ENCODE measurements at regions not wholly inside any gene's neighbourhood (a gene's known extent, or its start where the extent isn't known, plus 50 kb on each side); places are given as distances from the start of the nearest gene placed in this dataset.

GRCh38 chr7:21041252-21041651, 254.6 kb upstream of the SP8 start:
- no peak for DNase-seq

- DNase-seq, result no peak
These were observed 255.0 kb upstream of the SP8 start for GRCh38 chr7:21041666-21042065.

- no peak for DNase-seq
These were observed 257.7 kb upstream of the SP8 start for GRCh38 chr7:21044384-21044783.

DNA sequence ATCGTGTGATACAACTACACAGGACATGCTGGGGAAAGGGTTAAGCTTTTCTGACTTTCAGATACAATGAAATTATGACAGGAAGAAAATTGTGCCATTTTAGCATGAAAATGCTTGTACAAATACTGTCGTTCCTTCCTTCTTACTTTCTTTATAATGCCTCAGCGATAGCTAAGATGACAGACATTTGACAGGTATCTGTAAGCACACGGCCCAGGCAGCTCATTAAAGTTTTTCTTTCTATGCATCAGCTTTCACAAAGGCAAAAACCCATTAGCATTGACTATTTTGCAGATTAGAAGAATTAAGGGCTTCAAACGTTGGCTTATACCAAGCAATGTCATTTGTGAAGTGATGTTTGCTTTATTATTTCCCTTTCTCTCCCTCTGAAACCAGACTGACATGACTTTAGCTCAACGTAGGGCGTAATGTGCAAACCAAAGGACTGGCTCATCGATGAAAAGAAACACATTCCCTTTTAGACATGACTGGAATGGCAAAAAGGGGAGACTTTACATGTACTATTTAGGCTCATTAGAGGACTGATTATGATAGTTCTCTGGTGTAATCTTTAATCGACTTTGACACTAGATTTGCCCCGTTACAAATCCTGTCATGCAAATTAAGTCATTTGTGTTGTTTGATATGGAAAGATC, 258.4 kb upstream of the SP8 start:
- no peak for DNase-seq

DNA sequence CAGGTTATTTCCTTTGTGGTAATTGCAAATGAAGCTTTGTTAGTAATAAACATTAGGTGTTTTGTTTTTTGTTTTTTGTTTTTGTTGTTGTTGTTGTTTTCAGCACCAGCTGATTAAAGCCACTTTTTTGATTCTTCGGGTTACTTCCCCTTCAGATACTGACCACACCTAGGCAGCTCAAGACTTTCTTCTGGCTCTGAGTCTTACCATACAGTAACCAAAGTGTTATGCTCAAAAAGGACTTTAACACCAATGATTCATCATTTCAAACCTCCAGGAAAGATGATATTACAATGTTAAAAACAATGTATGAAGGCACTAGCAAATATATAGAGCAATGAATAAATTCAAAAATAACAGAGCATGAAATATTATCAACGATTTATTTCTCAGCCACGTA, 265.2 kb upstream of the SP8 start:
- DNase-seq, result no peak

DNA sequence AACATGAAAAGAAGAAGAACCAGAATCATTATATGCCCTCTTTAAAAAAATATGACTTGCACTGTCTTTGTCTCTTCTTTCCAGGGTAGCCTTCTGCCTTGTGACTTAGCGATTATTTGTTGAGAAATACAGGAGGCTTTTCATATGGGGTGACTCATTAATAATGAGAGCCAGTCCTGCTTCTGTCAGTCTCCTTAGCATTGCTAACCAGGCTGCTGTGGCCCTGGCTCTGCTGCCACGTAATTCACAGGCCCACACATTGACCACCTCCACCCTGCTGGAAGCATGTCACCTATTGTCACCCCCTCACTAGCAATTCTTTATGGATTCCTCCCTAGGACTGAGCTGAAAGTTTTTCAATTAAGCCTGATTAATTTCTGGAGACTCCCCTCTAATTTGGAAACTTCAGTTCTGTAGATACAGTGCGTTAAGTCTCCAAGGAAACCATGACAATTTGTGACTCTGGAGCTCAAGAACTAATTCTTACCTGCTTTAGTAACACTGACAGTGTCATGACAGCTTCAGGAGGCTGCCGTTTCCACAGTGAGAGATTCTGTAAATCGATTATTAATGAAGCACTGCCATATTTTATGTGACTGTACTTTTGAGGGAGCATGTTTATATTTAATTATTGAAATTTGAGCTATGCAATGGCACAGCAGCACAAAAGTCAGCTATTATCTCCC, 267.9 kb upstream of the SP8 start:
- no peak for DNase-seq

DNA sequence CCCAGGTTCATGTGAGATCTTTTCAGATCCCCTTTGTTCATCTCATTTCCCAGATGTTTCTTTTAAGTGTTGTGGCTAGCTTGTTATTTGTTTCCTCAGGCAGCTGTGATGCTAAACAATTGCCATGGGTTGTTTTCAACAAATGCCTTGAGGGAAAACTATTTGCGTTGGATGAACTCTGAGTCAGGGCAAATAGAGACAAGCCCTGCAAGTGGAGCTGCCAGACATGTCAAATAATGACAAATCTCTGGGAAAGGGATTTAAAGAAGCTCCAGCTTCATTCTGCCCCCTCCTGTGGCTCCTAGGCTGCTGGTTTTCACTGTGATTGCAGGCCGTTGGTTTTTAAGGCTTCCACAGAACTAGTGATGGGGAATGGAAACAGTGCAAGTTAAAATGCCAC, 272.4 kb upstream of the SP8 start:
- no peak for DNase-seq

- DNase-seq, result no peak
These were observed 276.4 kb upstream of the SP8 start for GRCh38 chr7:21063106-21063505.

DNA sequence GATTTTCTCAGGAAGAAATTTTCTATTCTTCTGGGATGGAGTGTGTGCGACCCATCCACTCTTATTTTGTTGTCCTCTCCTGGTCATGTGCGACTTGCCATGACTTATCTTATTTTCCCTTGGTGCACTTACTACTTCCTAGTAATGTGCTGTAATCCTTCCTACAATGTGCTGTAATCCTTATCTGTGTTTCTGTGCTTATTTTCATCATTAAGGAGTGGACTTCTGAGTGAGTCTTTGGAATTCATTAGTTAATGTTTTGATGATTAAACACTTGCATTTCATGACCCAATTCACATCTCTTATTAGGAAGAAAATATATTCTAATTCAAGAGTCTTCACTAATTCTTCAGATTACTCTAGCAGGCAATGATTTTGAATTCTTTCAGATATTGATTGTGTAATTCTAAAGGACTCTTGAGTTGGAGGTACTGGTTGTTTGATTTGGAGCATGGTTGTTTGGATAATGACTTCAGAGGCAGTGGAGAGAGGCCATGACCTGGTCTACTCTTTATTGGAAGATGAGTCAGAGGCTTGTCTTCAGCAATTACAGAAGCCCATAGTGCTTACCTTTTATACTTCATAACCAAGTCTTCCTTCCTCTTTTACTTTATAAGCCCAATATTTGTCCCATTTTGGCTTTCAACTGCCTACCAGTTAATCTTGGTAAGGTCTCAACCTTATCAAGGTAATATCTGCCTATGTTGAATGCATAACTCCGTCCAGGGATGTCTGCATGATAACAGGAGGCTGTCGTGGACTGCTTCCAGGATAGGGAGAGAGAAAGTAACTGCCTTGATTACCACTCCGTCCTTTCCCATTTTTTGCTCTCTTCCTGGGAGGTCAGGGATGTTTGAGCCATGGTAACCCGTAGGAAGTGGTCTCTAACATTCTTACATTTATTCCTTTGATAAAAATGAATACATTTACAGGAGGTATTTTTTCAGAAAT, 278.3 kb upstream of the SP8 start:
- no peak for DNase-seq

DNA sequence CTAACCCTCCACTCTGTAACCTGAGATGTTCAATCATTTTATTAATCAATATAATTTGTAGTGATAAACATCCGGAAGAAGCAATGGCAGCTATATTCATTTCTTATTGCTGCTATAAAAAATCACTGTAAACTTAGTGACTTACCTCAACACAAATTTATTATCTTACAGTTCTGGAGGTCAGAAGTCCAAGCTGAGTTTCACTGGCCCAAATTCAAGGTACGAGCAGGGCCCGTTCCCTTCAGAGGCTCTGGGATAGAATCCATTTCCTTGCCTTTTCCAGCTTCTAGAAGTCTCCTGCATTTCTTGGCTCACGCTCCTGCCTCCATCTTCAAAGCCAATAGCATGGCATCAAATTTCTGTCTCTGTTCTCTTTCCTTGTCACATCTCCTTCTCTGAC, 279.5 kb upstream of the SP8 start:
- DNase-seq, result no peak

DNA sequence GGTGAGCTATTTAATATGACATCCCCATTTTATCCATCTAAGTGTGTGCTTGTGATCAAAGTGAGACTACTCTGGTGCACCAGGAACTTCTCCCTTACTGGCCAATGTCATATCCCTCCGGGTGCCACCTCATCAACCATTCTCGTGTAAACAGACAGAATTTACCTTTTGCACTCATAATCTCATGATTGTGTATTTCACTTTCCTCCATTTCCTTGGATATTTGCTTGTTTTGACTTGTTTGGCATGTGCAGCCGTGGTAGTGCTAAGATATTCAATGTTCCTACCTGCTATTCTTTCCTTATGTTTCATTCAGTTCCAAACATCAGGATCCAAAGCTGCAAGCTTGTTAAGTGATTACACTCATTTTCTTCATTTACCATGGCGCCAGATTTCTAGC, 280.5 kb upstream of the SP8 start:
- DNase-seq, result no peak

- no peak for DNase-seq
These were observed 283.9 kb upstream of the SP8 start for GRCh38 chr7:21070571-21071090.

- no peak for DNase-seq
These were observed 285.1 kb upstream of the SP8 start for GRCh38 chr7:21071561-21072501.

GRCh38 chr7:21076054-21076453, 289.4 kb upstream of the SP8 start:
- DNase-seq, result no peak

- no peak for DNase-seq
These were observed 289.9 kb upstream of the SP8 start for GRCh38 chr7:21076574-21076973.

GRCh38 chr7:21077602-21078001, 290.9 kb upstream of the SP8 start:
- DNase-seq, result no peak

DNA sequence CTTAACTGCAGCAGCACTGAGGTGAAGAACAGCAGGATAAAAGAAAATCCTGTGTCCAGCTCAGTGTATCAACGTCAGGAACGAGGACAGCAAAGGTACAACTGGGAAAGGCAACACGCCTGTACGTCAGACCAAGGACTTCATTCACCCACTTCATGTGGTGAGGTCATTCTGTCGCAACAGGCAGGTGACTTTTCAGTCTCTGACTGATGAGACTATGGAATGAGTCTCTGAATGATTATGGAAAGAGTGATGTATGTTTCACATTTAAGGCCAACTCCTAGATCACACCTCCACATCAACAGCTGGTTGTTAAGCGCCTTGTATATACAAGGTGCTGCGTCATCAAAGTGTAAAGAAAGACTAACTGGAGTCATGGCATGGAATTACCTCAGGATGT, 297.6 kb upstream of the SP8 start:
- no peak for DNase-seq

GRCh38 chr7:21086688-21087087, 300.0 kb upstream of the SP8 start:
- DNase-seq, result no peak

GRCh38 chr7:21089653-21090052, 303.0 kb upstream of the SP8 start:
- no peak for DNase-seq

DNA sequence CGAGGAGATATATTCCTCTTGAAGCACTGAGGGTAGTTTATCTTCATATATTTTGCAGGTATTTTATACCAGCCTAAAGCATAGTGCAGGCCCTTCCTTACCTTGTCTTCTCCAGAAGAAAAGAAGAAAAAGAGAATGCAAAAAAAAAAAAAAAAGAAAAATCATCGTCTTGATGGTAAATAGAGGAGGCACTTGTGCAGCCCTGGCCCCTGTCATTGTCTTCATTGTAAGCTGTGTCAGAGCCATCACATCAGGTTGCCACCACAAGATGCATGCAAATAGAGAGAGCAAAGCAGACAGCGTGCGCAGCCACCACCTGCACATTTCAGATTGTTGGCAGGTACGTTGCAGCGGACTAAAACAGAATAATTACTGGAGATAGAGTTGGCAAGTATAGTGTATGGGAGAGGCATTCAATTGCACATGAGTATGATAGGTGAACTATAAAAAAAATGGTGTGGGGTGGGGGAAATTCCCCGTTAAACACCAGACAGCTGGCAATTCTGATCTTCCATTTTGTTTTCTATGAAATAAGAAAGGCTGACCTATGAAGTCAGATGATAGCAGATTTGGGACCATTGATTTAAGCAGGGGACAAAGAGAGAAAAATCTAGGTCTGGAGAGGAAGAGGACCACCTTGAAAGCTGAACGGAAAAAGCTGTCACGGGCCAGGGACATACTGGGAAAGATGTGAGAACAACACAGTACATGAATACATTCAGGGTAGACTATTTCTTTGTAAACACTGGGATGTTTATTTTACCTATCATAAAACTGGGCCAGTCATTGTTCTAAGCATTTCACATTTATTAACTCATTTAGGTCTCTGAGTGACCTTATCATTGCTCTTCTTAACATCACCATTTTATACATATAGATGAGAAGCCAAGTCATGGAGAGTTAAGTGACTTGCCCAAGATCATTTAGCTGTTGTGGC, 306.3 kb upstream of the SP8 start:
- DNase-seq, result no peak

DNA sequence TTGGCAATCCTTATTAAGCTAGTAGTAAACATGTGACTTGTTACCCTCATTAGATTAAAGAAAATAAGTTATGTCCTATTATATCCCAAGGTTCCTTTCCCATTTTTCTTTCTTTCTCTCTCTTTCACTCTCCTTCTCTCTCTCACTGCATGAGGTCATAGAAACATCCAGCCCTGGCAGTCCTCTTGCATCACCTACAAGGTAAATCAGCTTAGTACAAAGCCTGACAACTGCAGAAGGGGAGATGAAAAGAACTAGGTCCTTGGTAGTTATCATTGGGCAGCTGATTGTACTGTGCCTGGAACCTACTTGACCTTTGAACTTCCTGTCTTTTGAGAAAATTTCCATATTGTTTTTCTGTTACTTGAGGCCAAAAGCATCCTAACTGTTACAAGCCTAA, 307.9 kb upstream of the SP8 start:
- no peak for DNase-seq
